A673 (cell line): ENCODE measurements at regions not wholly inside any gene's neighbourhood (a gene's known extent, or its start where the extent isn't known, plus 50 kb on each side); places are given as distances from the start of the nearest gene placed in this dataset.

Experiments
- EZH2 ChIP-seq: fragments of 200-600 bp; sonication (generic); IDR thresholded peaks from 2 replicates; pipeline ENCODE4 v1.6.1; 2017; ENCODE audit warnings: borderline replicate concordance, low read depth, mild to moderate bottlenecking, mixed read lengths, antibody characterized with exemption, low read length; ENCODE audit not compliant: poor library complexity, severe bottlenecking
- TF ChIP-seq, protein P1 (sequence below): fragments of 300-800, 200-600 bp; sonication (generic); conservative IDR thresholded peaks from 2 replicates; pipeline ENCODE4 v1.5.1; 2017; ENCODE audit warnings: low read depth, mild to moderate bottlenecking, antibody characterized with exemption, low read length, moderate library complexity, mixed read lengths

DNA sequence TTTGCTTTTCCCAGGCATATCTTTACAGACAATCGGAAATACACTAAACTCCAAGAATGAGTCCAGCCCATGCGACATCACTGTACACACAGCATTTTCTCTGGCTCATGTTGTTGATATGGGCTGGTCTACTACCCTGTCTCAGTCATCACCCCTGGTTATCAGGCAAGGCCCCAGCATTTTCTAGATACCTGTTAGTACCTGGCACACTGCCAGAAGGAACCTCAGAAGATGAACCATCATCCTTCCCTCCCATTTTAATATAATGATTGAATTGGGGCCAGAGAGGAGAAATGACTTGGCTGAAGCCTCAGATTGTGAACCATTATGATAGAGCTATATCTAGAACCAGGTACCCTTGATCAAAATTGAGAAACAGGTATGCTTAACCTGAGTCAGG lies 406.2 kb downstream of the CDH11 start:
- TF ChIP-seq, protein P1, sequence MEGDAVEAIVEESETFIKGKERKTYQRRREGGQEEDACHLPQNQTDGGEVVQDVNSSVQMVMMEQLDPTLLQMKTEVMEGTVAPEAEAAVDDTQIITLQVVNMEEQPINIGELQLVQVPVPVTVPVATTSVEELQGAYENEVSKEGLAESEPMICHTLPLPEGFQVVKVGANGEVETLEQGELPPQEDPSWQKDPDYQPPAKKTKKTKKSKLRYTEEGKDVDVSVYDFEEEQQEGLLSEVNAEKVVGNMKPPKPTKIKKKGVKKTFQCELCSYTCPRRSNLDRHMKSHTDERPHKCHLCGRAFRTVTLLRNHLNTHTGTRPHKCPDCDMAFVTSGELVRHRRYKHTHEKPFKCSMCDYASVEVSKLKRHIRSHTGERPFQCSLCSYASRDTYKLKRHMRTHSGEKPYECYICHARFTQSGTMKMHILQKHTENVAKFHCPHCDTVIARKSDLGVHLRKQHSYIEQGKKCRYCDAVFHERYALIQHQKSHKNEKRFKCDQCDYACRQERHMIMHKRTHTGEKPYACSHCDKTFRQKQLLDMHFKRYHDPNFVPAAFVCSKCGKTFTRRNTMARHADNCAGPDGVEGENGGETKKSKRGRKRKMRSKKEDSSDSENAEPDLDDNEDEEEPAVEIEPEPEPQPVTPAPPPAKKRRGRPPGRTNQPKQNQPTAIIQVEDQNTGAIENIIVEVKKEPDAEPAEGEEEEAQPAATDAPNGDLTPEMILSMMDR = no peak
- no peak for TF ChIP-seq EZH2
